K562 (cell line): ENCODE measurements at regions not wholly inside any gene's neighbourhood (a gene's known extent, or its start where the extent isn't known, plus 50 kb on each side); places are given as distances from the start of the nearest gene placed in this dataset.

Experiments
- ATAC-seq: fragments of 200-7000 bp; cut with Tn5 transposase; 3 replicates; pipeline ENCODE4 v1.9.1; 2020; ENCODE audit warnings: moderate library complexity
- BruUV-seq: library from RNA; stranded (reverse); fragments of 400-500 nt; replicated peaks from 2 replicates; lab custom pipeline; 2021; lab: Mats Ljungman, UMichigan
- CTCF ChIA-PET: fragments of 300-600 bp; formaldehyde crosslinking; extraction: SDS; loops from one replicate; lab custom pipeline; 2021; ENCODE audit warnings: low intra/inter-chr PET ratio; lab: Yijun Ruan, JAX
- POLR2A ChIA-PET: fragments of 300-600, 350-650 bp; sonication (Branson Sonifier 250); formaldehyde crosslinking; extraction: SDS; loops from one replicate; lab custom pipeline; 2021; ENCODE audit warnings: antibody characterized with exemption, inconsistent platforms; lab: Yijun Ruan, JAX
- DNase-seq, 4 experiments: peaks; one replicate each; pipeline versions ENCODE4 v3.0.0 to v3.0.0-alpha.2; 2011 to 2018; ENCODE audit warnings: low spot score in 3 of 4, mixed read lengths in 3 of 4; ENCODE audit errors: extremely low read depth in 1 of 4
- FAIRE-seq: peaks from 2 replicates; lab custom pipeline; 2011; peaks lifted over from hg19 to GRCh38; lab: Jason Lieb, UNC
- H2AFZ ChIP-seq: 2 replicates; pipeline ENCODE4 v1.6.0; 2011; ENCODE audit warnings: low read depth, low read length, control low read depth, inconsistent platforms
- H3K27ac ChIP-seq: fragments of 200-600 bp; 3 replicates; pipeline ENCODE4 v1.8.0; 2011; ENCODE audit warnings: low read depth, mild to moderate bottlenecking, control low read depth, inconsistent platforms, low read length, moderate library complexity, mixed read lengths; ENCODE audit errors: extremely low read depth
- H3K27me3 ChIP-seq, 2 experiments: fragments of 300-600 bp in 1 of 2; 2 replicates in 1 of 2; 3 replicates in 1 of 2; pipeline versions ENCODE4 v1.6.0 to v1.8.0; 2011; ENCODE audit warnings: inconsistent platforms in 2 of 2, low read length in 2 of 2, mild to moderate bottlenecking in 1 of 2, mixed read lengths in 1 of 2, moderate library complexity in 1 of 2; ENCODE audit not compliant: control insufficient read depth in 2 of 2, insufficient read depth in 2 of 2
- H3K36me3 ChIP-seq: fragments of 300-600 bp; 3 replicates; pipeline ENCODE4 v1.8.0; 2011; ENCODE audit warnings: mild to moderate bottlenecking, low read length, inconsistent platforms; ENCODE audit not compliant: control insufficient read depth, insufficient read depth
- H3K4me1 ChIP-seq, 2 experiments: fragments of 200-600 bp in 1 of 2; replicated peaks in 1 of 2; 2 replicates in 1 of 2; 3 replicates in 1 of 2; pipeline versions ENCODE4 v1.5.1 to v1.8.0; 2011; ENCODE audit warnings: inconsistent platforms in 2 of 2, low read length in 2 of 2, mild to moderate bottlenecking in 1 of 2, mixed read lengths in 1 of 2, moderate library complexity in 1 of 2; ENCODE audit not compliant: control insufficient read depth in 2 of 2, insufficient read depth in 2 of 2
- H3K4me2 ChIP-seq: 2 replicates; pipeline ENCODE4 v1.6.1; 2011; ENCODE audit warnings: low read length, control low read depth, inconsistent platforms, mixed read lengths; ENCODE audit not compliant: insufficient read depth
- H3K4me3 ChIP-seq: fragments of 200-600 bp; sonication (generic), shearing (Covaris generic); 2 replicates; pipeline ENCODE4 v1.5.1; 2016; ENCODE audit warnings: control low read depth, inconsistent platforms
- H3K79me2 ChIP-seq: fragments of 200-600 bp; 3 replicates; pipeline ENCODE4 v1.8.0; 2011; ENCODE audit warnings: low read length, inconsistent platforms; ENCODE audit not compliant: control insufficient read depth, insufficient read depth
- H3K9ac ChIP-seq, 2 experiments: 2 replicates each; pipeline versions ENCODE4 v1.6.0 to v1.6.1; 2011; ENCODE audit warnings: low read depth in 2 of 2, low read length in 2 of 2, control low read depth in 1 of 2, inconsistent platforms in 1 of 2, mild to moderate bottlenecking in 1 of 2, mixed read lengths in 1 of 2; ENCODE audit not compliant: insufficient read depth in 1 of 2
- H3K9me1 ChIP-seq: one replicate; pipeline ENCODE4 v1.6.0; 2011; ENCODE audit warnings: inconsistent platforms, mild to moderate bottlenecking, low read length, moderate library complexity; ENCODE audit not compliant: control insufficient read depth, insufficient read depth
- H3K9me3 ChIP-seq: replicated peaks from 2 replicates; pipeline ENCODE4 v1.5.1; 2011; ENCODE audit warnings: low read depth, low read length, inconsistent platforms; ENCODE audit not compliant: control insufficient read depth, insufficient read depth
- H4K20me1 ChIP-seq: replicated peaks from 2 replicates; pipeline ENCODE4 v1.6.1; 2011; ENCODE audit warnings: low read length, inconsistent platforms, mixed read lengths; ENCODE audit not compliant: control insufficient read depth, insufficient read depth
- CREM ChIP-seq: IDR thresholded peaks from 2 replicates; pipeline ENCODE4 v1.6.1; 2014; ENCODE audit warnings: antibody characterized with exemption, low read depth
- FOXA1 ChIP-seq: fragments of 450-650 bp; IDR thresholded peaks from 2 replicates; pipeline ENCODE4 v1.6.1; 2016; ENCODE audit warnings: mild to moderate bottlenecking, borderline replicate concordance
- IFI16 ChIP-seq: fragments of 250-450 bp; sonication (Bioruptor Pico); IDR thresholded peaks from 2 replicates; pipeline ENCODE4 v2.1.2; 2022; ENCODE audit warnings: mild to moderate bottlenecking, inconsistent platforms
- KLF6 ChIP-seq: fragments of 250-450 bp; sonication (Bioruptor Pico); IDR thresholded peaks from 2 replicates; pipeline ENCODE4 v1.4.0; 2020; ENCODE audit warnings: mild to moderate bottlenecking, moderate library complexity, borderline replicate concordance
- MCM3 ChIP-seq: fragments of 450-650 bp; IDR thresholded peaks from 2 replicates; pipeline ENCODE4 v1.6.1; 2016
- NR3C1 ChIP-seq: sonication (generic); formaldehyde crosslinking; IDR thresholded peaks from 2 replicates; pipeline ENCODE4 v1.8.1; 2022; ENCODE audit warnings: missing genetic modification reagents
- SLC30A9 ChIP-seq: fragments of 250-450 bp; sonication (Bioruptor Pico); IDR thresholded peaks from 2 replicates; pipeline ENCODE4 v1.8.0; 2022; ENCODE audit warnings: mild to moderate bottlenecking, moderate library complexity
- SP2 ChIP-seq: IDR thresholded peaks from 2 replicates; pipeline ENCODE4 v1.6.1; 2011; ENCODE audit warnings: mild to moderate bottlenecking, low read depth, low read length, moderate library complexity; ENCODE audit not compliant: poor library complexity, severe bottlenecking; ENCODE audit errors: extremely low read depth
- TBP ChIP-seq: optimal IDR thresholded peaks from 2 replicates; pipeline ENCODE3; 2011; ENCODE audit warnings: low read depth, low read length, improper control_type of control experiment
- TRIM24 ChIP-seq, 2 experiments: fragments of 450-650 bp; IDR thresholded peaks; 2 replicates each; pipeline ENCODE4 v1.6.1; 2016
- ZFPM2 ChIP-seq: fragments of 250-450 bp; sonication (Bioruptor Pico); IDR thresholded peaks from 2 replicates; pipeline ENCODE4 v1.5.1; 2022; ENCODE audit warnings: mild to moderate bottlenecking
- ZNF224 ChIP-seq: sonication (generic); formaldehyde crosslinking; IDR thresholded peaks from 2 replicates; pipeline ENCODE4 v1.8.0; 2022; ENCODE audit warnings: mild to moderate bottlenecking, missing genetic modification reagents
- ZNF232 ChIP-seq: sonication (generic); formaldehyde crosslinking; IDR thresholded peaks from 2 replicates; pipeline ENCODE4 v1.8.0; 2022; ENCODE audit warnings: mild to moderate bottlenecking, missing genetic modification reagents
- ZNF445 ChIP-seq: fragments of 250-450 bp; sonication (Bioruptor Pico); IDR thresholded peaks from 2 replicates; pipeline ENCODE4 v1.4.0; 2020; ENCODE audit warnings: low read depth, mild to moderate bottlenecking, moderate library complexity
- ZNF561 ChIP-seq: fragments of 450-650 bp; formaldehyde crosslinking; conservative IDR thresholded peaks from 2 replicates; pipeline ENCODE4 v1.4.0; 2020; ENCODE audit warnings: mild to moderate bottlenecking, moderate library complexity
- ZNF780A ChIP-seq: fragments of 250-450 bp; sonication (Bioruptor Pico); IDR thresholded peaks from 2 replicates; pipeline ENCODE4 v1.5.0; 2021; ENCODE audit warnings: mild to moderate bottlenecking
- whole genome bisulfite sequencing: fragments of 100-300 bp; shearing (Covaris generic); methylation state at CpG from one replicate; pipeline ENCODE4 v1.1.6; 2016; ENCODE audit warnings: low coverage, mixed read lengths; ENCODE audit not compliant: insufficient coverage; ENCODE audit errors: missing lambda C conversion rate; 5-methylcytosine and 5-hydroxymethylcytosine counted together
- in situ Hi-C: fragments of 300-500 bp; cut with MboI; formaldehyde crosslinking; loops from 4 replicates; pipeline ENCODE4 v1.15.0; 2018; ENCODE audit warnings: inconsistent platforms, mixed read lengths
- intact Hi-C: fragments of 100-400 bp; cut with micrococcal nuclease; formaldehyde crosslinking; loops from 2 replicates; pipeline ENCODE4 v1.14.2; 2022
- TF ChIP-seq, protein P1 (sequence below): fragments of 200-800 bp; sonication (Bioruptor generic); IDR thresholded peaks from 2 replicates; pipeline ENCODE4 v1.6.1; 2017; ENCODE audit warnings: missing genetic modification characterization, missing compliant biosample characterization
- TF ChIP-seq, protein P2 (sequence below): fragments of 250-450 bp; sonication (Bioruptor Pico); IDR thresholded peaks from 2 replicates; pipeline ENCODE4 v1.5.0; 2022; ENCODE audit warnings: mild to moderate bottlenecking
- TF ChIP-seq, protein P3 (sequence below), 2 experiments: fragments of 200-800 bp in 1 of 2; sonication (Bioruptor generic) in 1 of 2; sonication (generic) in 1 of 2; formaldehyde crosslinking in 1 of 2; IDR thresholded peaks in 1 of 2; conservative IDR thresholded peaks in 1 of 2; 2 replicates each; pipeline versions ENCODE4 v1.5.0 to v1.6.1; 2016 to 2020; ENCODE audit warnings: missing compliant biosample characterization in 1 of 2, missing genetic modification characterization in 1 of 2, missing genetic modification reagents in 1 of 2

DNA sequence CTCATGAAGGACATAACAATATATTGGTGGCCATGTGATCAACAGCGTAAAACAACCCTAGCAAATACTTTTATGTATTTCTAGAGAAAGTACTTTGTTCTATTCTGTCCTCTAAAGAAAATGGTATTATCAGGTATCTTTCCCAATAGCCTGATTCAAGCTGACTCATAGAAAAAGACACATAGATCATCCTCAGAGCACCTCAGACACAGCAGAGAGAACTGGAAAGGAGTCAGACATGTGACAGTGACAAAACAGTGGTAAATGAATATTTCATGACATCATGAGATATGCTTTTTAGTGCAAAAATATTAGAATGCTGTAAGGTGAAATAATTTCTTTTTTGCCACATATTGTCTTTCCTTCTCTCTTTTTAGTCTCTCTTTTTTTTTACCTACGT is 1355.0 kb upstream of the MAP3K7 start:
- H3K4me2 ChIP-seq = no peak overlapping the region
- ATAC-seq = no peak
- ChIA-PET POLR2A (no interaction called here), CTCF (no interaction called here)
- DNase-seq = no peak
- H3K27ac ChIP-seq = no peak overlapping the region
- H3K4me3 ChIP-seq = no peak overlapping the region
- TF ChIP-seq ZNF232 = no peak
- no peak for TF ChIP-seq KLF6
- TF ChIP-seq MCM3 = no peak
- no peak for TF ChIP-seq ZNF780A (CRISPR knock-in tag)
- TF ChIP-seq ZNF561 (CRISPR knock-in tag) = no peak
- TF ChIP-seq TBP = no peak
- no peak for TF ChIP-seq FOXA1
- TF ChIP-seq ZNF224 (CRISPR knock-in tag) = no peak
- no peak for TF ChIP-seq ZNF445
- no peak for TF ChIP-seq NR3C1 (CRISPR knock-in tag)
- TF ChIP-seq, protein P1, sequence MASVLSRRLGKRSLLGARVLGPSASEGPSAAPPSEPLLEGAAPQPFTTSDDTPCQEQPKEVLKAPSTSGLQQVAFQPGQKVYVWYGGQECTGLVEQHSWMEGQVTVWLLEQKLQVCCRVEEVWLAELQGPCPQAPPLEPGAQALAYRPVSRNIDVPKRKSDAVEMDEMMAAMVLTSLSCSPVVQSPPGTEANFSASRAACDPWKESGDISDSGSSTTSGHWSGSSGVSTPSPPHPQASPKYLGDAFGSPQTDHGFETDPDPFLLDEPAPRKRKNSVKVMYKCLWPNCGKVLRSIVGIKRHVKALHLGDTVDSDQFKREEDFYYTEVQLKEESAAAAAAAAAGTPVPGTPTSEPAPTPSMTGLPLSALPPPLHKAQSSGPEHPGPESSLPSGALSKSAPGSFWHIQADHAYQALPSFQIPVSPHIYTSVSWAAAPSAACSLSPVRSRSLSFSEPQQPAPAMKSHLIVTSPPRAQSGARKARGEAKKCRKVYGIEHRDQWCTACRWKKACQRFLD = no peak
- TF ChIP-seq, protein P2, sequence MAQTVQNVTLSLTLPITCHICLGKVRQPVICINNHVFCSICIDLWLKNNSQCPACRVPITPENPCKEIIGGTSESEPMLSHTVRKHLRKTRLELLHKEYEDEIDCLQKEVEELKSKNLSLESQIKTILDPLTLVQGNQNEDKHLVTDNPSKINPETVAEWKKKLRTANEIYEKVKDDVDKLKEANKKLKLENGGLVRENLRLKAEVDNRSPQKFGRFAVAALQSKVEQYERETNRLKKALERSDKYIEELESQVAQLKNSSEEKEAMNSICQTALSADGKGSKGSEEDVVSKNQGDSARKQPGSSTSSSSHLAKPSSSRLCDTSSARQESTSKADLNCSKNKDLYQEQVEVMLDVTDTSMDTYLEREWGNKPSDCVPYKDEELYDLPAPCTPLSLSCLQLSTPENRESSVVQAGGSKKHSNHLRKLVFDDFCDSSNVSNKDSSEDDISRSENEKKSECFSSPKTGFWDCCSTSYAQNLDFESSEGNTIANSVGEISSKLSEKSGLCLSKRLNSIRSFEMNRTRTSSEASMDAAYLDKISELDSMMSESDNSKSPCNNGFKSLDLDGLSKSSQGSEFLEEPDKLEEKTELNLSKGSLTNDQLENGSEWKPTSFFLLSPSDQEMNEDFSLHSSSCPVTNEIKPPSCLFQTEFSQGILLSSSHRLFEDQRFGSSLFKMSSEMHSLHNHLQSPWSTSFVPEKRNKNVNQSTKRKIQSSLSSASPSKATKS (CRISPR knock-in tag) = no peak
- no peak for TF ChIP-seq CREM
- TF ChIP-seq TRIM24 (IDR thresholded peaks at IDR 0.05) = no peak
- no peak for TF ChIP-seq ZFPM2 (CRISPR knock-in tag)
- no peak for TF ChIP-seq IFI16 (CRISPR knock-in tag)
- no peak for TF ChIP-seq SLC30A9 (CRISPR knock-in tag)
- no peak for TF ChIP-seq SP2
- TF ChIP-seq, protein P3, sequence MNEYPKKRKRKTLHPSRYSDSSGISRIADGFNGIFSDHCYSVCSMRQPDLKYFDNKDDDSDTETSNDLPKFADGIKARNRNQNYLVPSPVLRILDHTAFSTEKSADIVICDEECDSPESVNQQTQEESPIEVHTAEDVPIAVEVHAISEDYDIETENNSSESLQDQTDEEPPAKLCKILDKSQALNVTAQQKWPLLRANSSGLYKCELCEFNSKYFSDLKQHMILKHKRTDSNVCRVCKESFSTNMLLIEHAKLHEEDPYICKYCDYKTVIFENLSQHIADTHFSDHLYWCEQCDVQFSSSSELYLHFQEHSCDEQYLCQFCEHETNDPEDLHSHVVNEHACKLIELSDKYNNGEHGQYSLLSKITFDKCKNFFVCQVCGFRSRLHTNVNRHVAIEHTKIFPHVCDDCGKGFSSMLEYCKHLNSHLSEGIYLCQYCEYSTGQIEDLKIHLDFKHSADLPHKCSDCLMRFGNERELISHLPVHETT (CRISPR knock-in tag; conservative IDR thresholded peaks at IDR 0.05 in 1 of 2, IDR thresholded peaks at IDR 0.05 in 1 of 2) = no peak
- H3K27me3 ChIP-seq = no peaks in the 10 kb centered on the region
- H3K9me1 ChIP-seq = no peaks in the 10 kb centered on the region
- 5% methylated on average over 2 of the region's 2 CpGs for WGBS
- intact Hi-C loops = no loop called here
- H3K9me3 ChIP-seq = no peaks in the 10 kb centered on the region
- in situ Hi-C loops = no loop called here
- BruUV-seq = no TSS peak
- no peaks in the 10 kb centered on the region for H3K36me3 ChIP-seq
- no peak overlapping the region for H2AFZ ChIP-seq
- H4K20me1 ChIP-seq = no peaks in the 10 kb centered on the region
- H3K4me1 ChIP-seq = no peaks in the 10 kb centered on the region
- H3K9ac ChIP-seq = no peak overlapping the region
- FAIRE-seq = no peak
- H3K79me2 ChIP-seq = no peaks in the 10 kb centered on the region
